ENCODE measurements at regions not wholly inside any gene's neighbourhood (a gene's known extent, or its start where the extent isn't known, plus 50 kb on each side); places are given as distances from the start of the nearest gene placed in this dataset.

- TF ChIP-seq EZH2phosphoT487 (IDR thresholded peaks at IDR 0.05; ENCODE audit: borderline replicate concordance, low read length) = no peak
- no peak for TF ChIP-seq EZH2 (IDR thresholded peaks at IDR 0.05; ENCODE audit: low read length, unreplicated experiment)
- TF ChIP-seq CTCF (conservative IDR thresholded peaks at IDR 0.05; ENCODE audit: low read depth, low read length) = no peak
- H3K4me3 ChIP-seq (ENCODE audit: low read length) = no peak overlapping the region
- no peaks in the 10 kb centered on the region for H4K20me1 ChIP-seq (ENCODE audit: low read length)
- H3K27ac ChIP-seq (ENCODE audit: low read length) = no peak overlapping the region
- H3K9me2 ChIP-seq (replicated peaks; ENCODE audit: low read length) = no peaks in the 10 kb centered on the region
- no peaks in the 10 kb centered on the region for H3K27me3 ChIP-seq (ENCODE audit: low read length)
- BruUV-seq (replicated peaks) = no TSS peak
- POLR2A ChIA-PET (ENCODE audit: unreplicated experiment) = no interaction called here
- intact Hi-C loops (cut with micrococcal nuclease) = no loop called here
- no peaks in the 10 kb centered on the region for H3K9me3 ChIP-seq (ENCODE audit: low read length)
- DNase-seq = peak; percentile 8
- no peaks in the 10 kb centered on the region for H3F3A ChIP-seq (ENCODE audit: low read length, unreplicated experiment)
- H3K4me1 ChIP-seq (ENCODE audit: insufficient read depth, low read length) = no peaks in the 10 kb centered on the region
- no peaks in the 10 kb centered on the region for H3K36me3 ChIP-seq (ENCODE audit: low read depth, low read length)
- no peak overlapping the region for H3K9ac ChIP-seq (ENCODE audit: low read length)
- no peak overlapping the region for H2AFZ ChIP-seq (ENCODE audit: low read length)
- no peak; the same call in 1 of the 2 replicates for ATAC-seq
- no peaks in the 10 kb centered on the region for H3K79me2 ChIP-seq (ENCODE audit: low read length)
- CTCF ChIA-PET = no interaction called here
- no peak overlapping the region for H3K4me2 ChIP-seq (ENCODE audit: low read length)
These were observed 207.2 kb downstream of the ENC1 start for GRCh38 chr5:74433255-74433895.

GRCh38 chr5:74432721-74433120 lies 207.8 kb downstream of the ENC1 start:
- H2AFZ ChIP-seq (ENCODE audit: low read length) = no peak overlapping the region
- no peaks in the 10 kb centered on the region for H3K9me3 ChIP-seq (ENCODE audit: low read length)
- no peaks in the 10 kb centered on the region for H3K36me3 ChIP-seq (ENCODE audit: low read depth, low read length)
- no peaks in the 10 kb centered on the region for H3K9me2 ChIP-seq (replicated peaks; ENCODE audit: low read length)
- ChIA-PET POLR2A (ENCODE audit: unreplicated experiment) (no interaction called here), CTCF (no interaction called here)
- ATAC-seq (no peak), DNase-seq (no peak)
- H3K27ac ChIP-seq (ENCODE audit: low read length) = no peak overlapping the region
- no peak overlapping the region for H3K4me3 ChIP-seq (ENCODE audit: low read length)
- no peak overlapping the region for H3K4me2 ChIP-seq (ENCODE audit: low read length)
- no peaks in the 10 kb centered on the region for H4K20me1 ChIP-seq (ENCODE audit: low read length)
- intact Hi-C loops (cut with micrococcal nuclease) = no loop called here
- no peaks in the 10 kb centered on the region for H3K27me3 ChIP-seq (ENCODE audit: low read length)
- no peaks in the 10 kb centered on the region for H3F3A ChIP-seq (ENCODE audit: low read length, unreplicated experiment)
- BruUV-seq (replicated peaks) = no TSS peak
- no peaks in the 10 kb centered on the region for H3K79me2 ChIP-seq (ENCODE audit: low read length)
- no peaks in the 10 kb centered on the region for H3K4me1 ChIP-seq (ENCODE audit: insufficient read depth, low read length)
- TF ChIP-seq EZH2phosphoT487 (IDR thresholded peaks at IDR 0.05; ENCODE audit: borderline replicate concordance, low read length) (no peak), EZH2 (IDR thresholded peaks at IDR 0.05; ENCODE audit: low read length, unreplicated experiment) (no peak), CTCF (conservative IDR thresholded peaks at IDR 0.05; ENCODE audit: low read depth, low read length) (no peak)
- no peak overlapping the region for H3K9ac ChIP-seq (ENCODE audit: low read length)

- no peak overlapping the region for H3K4me3 ChIP-seq (ENCODE audit: low read length)
- no peaks in the 10 kb centered on the region for H4K20me1 ChIP-seq (ENCODE audit: low read length)
- no peaks in the 10 kb centered on the region for H3K36me3 ChIP-seq (ENCODE audit: low read depth, low read length)
- ATAC-seq (no peak), DNase-seq (no peak)
- H3K27me3 ChIP-seq (ENCODE audit: low read length) = no peaks in the 10 kb centered on the region
- no peak for TF ChIP-seq EZH2 (IDR thresholded peaks at IDR 0.05; ENCODE audit: low read length, unreplicated experiment)
- no peak for TF ChIP-seq EZH2phosphoT487 (IDR thresholded peaks at IDR 0.05; ENCODE audit: borderline replicate concordance, low read length)
- TF ChIP-seq CTCF (conservative IDR thresholded peaks at IDR 0.05; ENCODE audit: low read depth, low read length) = no peak
- H3K4me1 ChIP-seq (ENCODE audit: insufficient read depth, low read length) = no peaks in the 10 kb centered on the region
- ChIA-PET CTCF (no interaction called here), POLR2A (ENCODE audit: unreplicated experiment) (no interaction called here)
- intact Hi-C loops (cut with micrococcal nuclease) = no loop called here
- no peaks in the 10 kb centered on the region for H3K9me2 ChIP-seq (replicated peaks; ENCODE audit: low read length)
- no peak overlapping the region for H2AFZ ChIP-seq (ENCODE audit: low read length)
- no peaks in the 10 kb centered on the region for H3F3A ChIP-seq (ENCODE audit: low read length, unreplicated experiment)
- no peak overlapping the region for H3K4me2 ChIP-seq (ENCODE audit: low read length)
- H3K27ac ChIP-seq (ENCODE audit: low read length) = no peak overlapping the region
- no peaks in the 10 kb centered on the region for H3K9me3 ChIP-seq (ENCODE audit: low read length)
- no peaks in the 10 kb centered on the region for H3K79me2 ChIP-seq (ENCODE audit: low read length)
- no TSS peak for BruUV-seq (replicated peaks)
- H3K9ac ChIP-seq (ENCODE audit: low read length) = no peak overlapping the region
These were observed 208.3 kb downstream of the ENC1 start for GRCh38 chr5:74432216-74432615.
